ENCODE measurements at regions not wholly inside any gene's neighbourhood (a gene's known extent, or its start where the extent isn't known, plus 50 kb on each side); places are given as distances from the start of the nearest gene placed in this dataset.

GRCh38 chr11:92796744-92797143 lies 172.7 kb upstream of the MTNR1B start:
- DNase-seq (ENCODE audit: low read depth): no peak

GRCh38 chr11:92797874-92798273 lies 171.6 kb upstream of the MTNR1B start:
- no peak for DNase-seq (ENCODE audit: low read depth)

DNA sequence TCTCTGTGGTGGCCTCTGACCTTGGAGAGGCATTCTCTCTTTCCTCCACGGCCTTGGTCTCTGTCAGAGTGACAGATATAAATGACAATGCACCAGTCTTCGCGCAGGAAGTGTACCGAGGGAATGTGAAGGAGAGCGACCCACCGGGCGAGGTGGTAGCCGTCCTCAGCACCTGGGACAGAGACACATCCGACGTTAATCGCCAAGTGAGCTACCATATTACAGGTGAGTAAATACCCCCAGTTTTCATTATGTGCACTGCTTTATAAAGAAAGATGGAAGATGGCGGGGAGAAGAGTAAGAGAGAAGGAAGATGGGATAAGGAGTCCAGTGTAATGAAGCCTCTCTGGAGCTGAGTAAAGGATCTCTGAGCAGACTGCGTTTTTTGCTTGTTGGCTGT lies 167.8 kb upstream of the MTNR1B start:
- DNase-seq (ENCODE audit: low read depth): no peak

- no peak for DNase-seq (ENCODE audit: low read depth)
Measured at GRCh38 chr11:92802644-92803043, 166.8 kb upstream of the MTNR1B start.

DNA sequence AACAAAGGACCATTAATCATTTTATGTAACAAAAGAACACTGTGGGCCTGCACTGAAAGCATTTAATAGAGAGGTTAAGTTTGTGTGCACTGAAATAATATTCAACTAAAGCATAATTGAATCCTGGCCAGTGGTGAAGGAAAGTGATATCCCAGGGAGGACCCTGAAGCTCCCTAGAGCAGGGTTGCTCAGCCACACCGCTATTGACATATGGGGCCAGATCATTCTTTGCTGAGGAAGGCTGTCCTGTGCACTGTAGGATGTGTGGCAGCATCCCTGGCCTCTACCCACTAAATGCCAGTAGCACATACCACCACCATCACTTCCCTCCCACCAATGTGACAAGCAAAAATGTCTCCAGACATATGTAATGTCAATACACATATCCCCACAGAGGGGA lies 166.1 kb upstream of the MTNR1B start:
- DNase-seq (ENCODE audit: low read depth): no peak

DNA sequence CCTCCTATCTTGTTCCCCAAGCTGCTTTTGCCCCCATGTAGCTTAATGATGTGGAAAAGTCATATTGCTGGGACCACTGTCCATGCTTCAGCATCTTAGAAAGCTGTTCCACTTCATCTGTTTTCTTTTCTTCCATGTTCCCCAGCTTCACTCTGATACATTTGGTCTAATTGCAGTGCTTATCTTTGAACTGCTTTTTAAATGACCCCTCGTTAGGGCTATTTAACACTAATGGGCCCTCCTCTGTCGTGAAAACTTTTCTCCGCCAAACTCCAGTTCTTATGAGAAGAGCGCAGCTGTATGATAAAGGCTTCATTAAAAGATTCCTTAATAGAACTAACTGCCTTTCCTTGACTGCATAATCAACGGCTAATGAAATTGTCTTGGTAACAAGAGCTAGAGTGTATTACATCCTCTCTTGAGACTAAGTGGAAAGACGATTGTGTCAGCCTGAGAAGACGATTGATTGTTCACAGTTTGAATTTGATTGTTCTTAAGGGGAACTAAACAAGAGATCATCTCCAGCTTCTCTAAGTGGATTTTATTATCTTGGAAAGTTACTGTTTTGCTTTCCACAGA lies 165.0 kb upstream of the MTNR1B start:
- no peak for DNase-seq (ENCODE audit: low read depth)

DNA sequence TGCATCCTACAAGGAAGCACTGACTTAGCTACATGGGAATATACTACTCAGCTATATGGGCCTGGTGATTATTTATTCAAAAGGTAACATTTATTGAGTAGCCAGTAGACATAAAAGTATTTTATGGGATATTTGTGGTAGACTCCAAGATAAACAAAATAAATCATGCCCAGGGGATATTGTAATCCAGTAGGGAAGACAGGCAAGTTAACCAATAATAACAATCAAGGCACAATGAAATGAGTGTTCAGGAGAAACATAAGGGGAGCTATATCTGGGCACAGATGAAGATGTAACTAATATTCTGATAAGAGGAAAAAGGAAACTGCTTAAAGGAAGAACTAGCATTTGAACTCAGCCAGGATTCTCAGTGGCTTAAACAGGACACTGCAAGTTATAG lies 161.4 kb upstream of the MTNR1B start:
- no peak for DNase-seq (ENCODE audit: low read depth)

- DNase-seq (ENCODE audit: low read depth): no peak
Measured at GRCh38 chr11:92810423-92811064, 158.9 kb upstream of the MTNR1B start.

GRCh38 chr11:92811341-92811740 lies 158.1 kb upstream of the MTNR1B start:
- DNase-seq (ENCODE audit: low read depth): no peak

DNA sequence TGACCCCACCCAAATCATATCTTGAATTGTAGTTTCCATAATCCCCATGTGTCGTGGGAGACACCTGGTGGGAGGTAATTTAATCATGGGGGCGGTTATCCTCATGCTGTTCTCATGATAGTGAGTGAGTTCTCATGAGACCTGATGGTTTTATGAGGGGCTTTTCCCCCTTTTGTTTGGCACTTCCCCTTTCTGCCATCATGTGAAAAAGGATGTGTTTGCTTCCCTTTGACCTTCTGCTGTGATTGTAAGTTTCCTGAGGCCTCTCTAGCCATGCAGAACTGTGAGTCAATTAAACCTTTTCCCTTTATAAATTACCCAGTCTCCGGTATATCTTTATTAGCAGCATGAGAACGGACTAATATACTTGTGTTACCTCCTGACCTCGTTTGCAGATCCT lies 156.6 kb upstream of the MTNR1B start:
- no peak for DNase-seq (ENCODE audit: low read depth)

GRCh38 chr11:92819830-92820229 lies 149.6 kb upstream of the MTNR1B start:
- no peak for DNase-seq (ENCODE audit: low read depth)

- DNase-seq (ENCODE audit: low read depth): no peak
Measured at GRCh38 chr11:92820860-92821259, 148.6 kb upstream of the MTNR1B start.

DNA sequence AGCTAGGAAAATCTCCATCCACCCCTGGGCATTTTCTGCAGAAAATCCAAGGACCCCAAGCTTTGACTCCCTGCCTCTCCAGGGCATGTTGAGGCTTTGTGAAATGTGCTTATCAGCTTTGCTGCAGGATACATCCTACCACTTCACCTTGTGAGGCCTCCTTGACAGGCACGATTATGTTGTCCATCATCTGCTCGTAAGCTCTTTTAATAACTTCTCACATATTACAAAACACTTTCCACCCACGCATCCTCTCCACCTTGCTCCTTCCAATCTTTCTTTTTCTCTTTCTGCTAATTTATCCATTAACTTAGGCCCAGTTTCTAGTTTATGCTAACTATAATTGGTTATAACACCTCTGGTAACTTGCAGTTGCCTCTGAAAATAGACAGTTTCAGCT lies 147.0 kb upstream of the MTNR1B start:
- DNase-seq (ENCODE audit: low read depth): no peak

DNA sequence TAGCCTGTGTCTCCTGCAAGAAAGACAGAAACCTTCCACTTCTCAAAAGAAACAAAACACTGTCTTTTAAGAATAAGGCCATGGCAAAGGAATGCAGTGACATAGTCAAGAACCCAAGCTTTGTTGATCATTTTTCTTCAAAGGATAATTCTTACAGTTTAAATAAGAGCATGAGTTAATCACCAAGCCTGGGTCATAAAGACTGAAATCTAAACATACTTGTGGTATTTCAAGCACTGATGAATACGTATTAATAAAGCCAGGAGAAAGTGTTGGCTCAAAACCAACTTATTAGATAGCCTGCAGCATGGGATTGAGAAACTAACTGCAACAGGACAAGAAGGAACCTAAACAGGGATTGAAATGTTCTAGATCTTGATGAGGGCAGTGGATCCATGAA lies 143.3 kb upstream of the MTNR1B start:
- DNase-seq (ENCODE audit: low read depth): no peak

GRCh38 chr11:92826603-92827002 lies 142.8 kb upstream of the MTNR1B start:
- DNase-seq (ENCODE audit: low read depth): no peak

GRCh38 chr11:92827132-92827531 lies 142.3 kb upstream of the MTNR1B start:
- no peak for DNase-seq (ENCODE audit: low read depth)

DNA sequence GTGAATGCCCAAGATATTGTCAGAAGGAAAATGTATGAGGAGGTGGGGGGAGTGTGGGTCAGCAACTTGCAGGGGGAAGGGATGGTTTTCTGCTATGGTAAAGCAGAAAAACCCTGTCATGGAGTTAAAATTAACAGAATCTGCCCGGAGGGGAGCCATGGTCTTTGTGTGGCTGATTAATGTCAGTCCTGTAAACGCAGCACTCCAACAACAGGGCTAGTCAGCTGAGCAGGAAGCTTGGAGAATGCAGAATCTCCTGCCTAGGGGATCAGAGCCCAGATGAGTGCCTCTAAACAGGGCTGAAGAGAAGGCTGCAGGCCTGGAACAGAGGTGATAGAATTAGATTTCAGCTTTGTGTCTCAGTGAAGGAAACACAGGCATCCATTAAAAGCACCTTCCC lies 140.9 kb upstream of the MTNR1B start:
- no peak for DNase-seq (ENCODE audit: low read depth)

DNA sequence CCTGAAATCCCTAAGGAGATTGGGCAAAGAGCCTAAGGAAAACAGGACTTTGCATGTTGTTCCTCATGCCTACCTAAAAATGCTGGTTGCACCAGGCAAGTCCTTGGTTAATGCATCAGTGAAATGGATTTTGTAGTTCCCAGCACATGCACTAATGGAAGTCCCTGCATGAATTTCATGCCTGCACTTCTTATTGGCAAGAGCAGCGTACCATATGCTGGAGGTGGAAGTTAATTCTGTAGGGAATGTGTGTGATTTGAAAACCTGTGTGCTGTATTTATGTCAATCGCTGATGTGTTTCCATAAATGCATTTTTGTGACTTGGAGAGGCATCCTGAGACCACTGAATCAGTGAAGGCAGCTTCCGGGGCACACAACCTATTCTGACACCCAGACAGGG lies 140.3 kb upstream of the MTNR1B start:
- DNase-seq (ENCODE audit: low read depth): no peak

DNA sequence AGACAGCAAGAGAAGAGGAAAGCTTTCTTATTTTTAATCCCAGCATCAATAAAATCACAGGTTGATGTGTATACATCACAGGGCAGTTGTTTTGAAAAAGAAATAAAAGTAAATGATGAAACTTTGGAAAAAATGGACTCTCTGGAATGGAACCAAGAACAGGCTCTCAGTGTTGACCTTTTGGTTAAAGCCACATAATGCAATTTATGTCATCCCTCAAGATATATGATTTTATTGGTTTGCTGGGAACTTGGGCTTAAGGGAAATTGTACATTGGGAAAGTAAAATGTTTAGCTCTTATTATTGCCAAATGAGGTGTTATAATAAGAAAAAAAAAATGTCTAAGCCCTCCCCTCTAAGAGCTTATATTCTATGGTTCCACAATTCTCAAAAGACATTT lies 139.8 kb upstream of the MTNR1B start:
- no peak for DNase-seq (ENCODE audit: low read depth)

DNA sequence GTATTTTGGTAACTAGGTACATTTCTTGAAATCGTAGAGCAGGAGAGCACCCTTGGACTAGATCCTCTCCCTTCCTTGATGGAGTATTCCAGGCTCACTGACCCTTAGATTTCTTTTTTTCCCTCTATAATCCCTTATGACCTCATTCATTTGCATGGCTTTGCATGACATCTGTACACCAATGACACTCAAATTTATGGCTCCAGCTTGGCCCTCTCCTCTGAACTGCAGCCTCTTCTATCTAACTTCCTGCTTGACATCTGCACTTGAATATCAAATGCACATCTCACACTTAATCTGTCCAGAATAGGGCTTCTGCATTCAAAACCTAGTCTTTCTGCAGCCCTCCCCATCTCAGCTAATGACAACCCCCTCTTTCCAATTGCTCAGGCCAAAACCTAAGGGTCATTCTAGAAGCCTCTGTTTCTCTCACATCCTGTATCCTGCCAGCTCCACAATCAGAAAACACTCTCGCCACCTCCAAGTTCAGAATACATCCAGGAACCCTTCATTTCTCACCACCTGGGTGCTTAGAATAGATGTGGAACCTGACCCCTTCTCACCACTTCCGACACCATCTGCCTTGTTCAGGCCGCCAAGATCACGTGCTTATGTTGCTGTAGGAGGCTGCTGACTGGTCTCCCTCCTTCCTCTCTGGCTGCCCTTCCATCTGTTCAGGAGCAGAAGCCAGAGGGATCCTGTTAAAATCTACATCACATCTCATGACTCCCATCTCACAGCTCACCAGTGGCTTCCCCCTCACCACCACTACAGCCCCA lies 138.9 kb upstream of the MTNR1B start:
- DNase-seq (ENCODE audit: low read depth): no peak

GRCh38 chr11:92834296-92835020 lies 135.0 kb upstream of the MTNR1B start:
- DNase-seq (ENCODE audit: low read depth): no peak

- no peak for DNase-seq (ENCODE audit: low read depth)
Measured at GRCh38 chr11:92837595-92837994, 131.9 kb upstream of the MTNR1B start.

DNA sequence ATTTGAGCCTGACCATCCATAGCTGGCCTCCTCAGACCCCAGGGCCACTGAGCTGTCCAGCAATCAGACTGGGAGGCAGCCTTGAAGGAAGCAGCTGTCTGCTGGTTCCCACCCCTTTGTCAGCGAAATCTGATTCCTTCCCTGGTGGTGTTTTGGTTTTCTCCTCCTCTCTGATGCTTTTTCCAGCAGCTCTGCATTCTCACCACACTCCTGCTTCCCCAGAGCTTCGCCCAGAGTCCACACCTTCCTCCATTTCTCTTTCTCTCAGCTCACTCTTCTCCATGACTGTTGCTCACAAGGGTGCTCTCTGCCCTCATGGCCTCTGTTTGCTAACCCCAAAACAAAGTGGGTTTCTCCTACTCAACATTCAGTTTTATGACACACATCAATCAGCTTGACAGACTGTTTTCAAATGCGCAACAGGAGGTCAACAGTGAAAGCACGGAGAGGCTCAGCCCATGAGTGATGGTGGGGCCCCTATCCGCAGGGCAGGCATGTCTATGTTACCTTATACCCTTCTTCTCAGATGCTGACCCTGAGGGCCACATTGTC lies 130.6 kb upstream of the MTNR1B start:
- DNase-seq (ENCODE audit: low read depth): no peak
